SH-SY5Y (cell line): ENCODE measurements at regions not wholly inside any gene's neighbourhood (a gene's known extent, or its start where the extent isn't known, plus 50 kb on each side); places are given as distances from the start of the nearest gene placed in this dataset.

ENCODE experiments used
- GATA2 ChIP-seq: IDR thresholded peaks from 2 replicates; pipeline ENCODE4 v1.6.1; 2011; ENCODE audit warnings: mild to moderate bottlenecking, low read depth, low read length
- GATA3 ChIP-seq: IDR thresholded peaks from 2 replicates; pipeline ENCODE4 v1.6.1; 2011; ENCODE audit warnings: low read depth, mild to moderate bottlenecking, low read length, moderate library complexity

GRCh38 chr17:12362853-12363455 is 302.7 kb upstream of the MYOCD start:
- TF ChIP-seq GATA3 (no peak), GATA2 (no peak)
